WTC11 (cell line): ENCODE measurements at regions not wholly inside any gene's neighbourhood (a gene's known extent, or its start where the extent isn't known, plus 50 kb on each side); places are given as distances from the start of the nearest gene placed in this dataset.

Source experiments
- ATAC-seq: fragments of 200-7000 bp; cut with Tn5 transposase; 2 replicates; pipeline ENCODE4 v1.10.0; 2021; ENCODE audit warnings: mild to moderate bottlenecking, moderate library complexity
- CTCF ChIA-PET: fragments of 300-600 bp; sonication (Branson Sonifier 250); formaldehyde crosslinking; loops from one replicate; lab custom pipeline; 2021; ENCODE audit warnings: antibody characterized with exemption; lab: Charles Lee
- POLR2A ChIA-PET: fragments of 350-600 bp; sonication (Branson Sonifier 250); formaldehyde crosslinking; loops from one replicate; lab custom pipeline; 2021; ENCODE audit warnings: antibody characterized with exemption; lab: Charles Lee
- DNase-seq: peaks from one replicate; pipeline ENCODE4 v3.0.0; 2021; ENCODE audit warnings: low spot score
- H3K27ac Mint-ChIP-seq: 2 replicates; pipeline ENCODE4 v1.8.0; 2021; ENCODE audit warnings: mixed read lengths
- H3K27me3 Mint-ChIP-seq: 2 replicates; pipeline ENCODE4 v1.8.0; 2021; ENCODE audit warnings: low read depth, mild to moderate bottlenecking, moderate library complexity, mixed read lengths
- H3K36me3 Mint-ChIP-seq: 2 replicates; pipeline ENCODE4 v1.8.0; 2021; ENCODE audit warnings: mixed read lengths
- H3K4me1 Mint-ChIP-seq: 2 replicates; pipeline ENCODE4 v1.8.0; 2022; ENCODE audit warnings: mixed read lengths
- H3K4me3 Mint-ChIP-seq: 2 replicates; pipeline ENCODE4 v1.8.0; 2021; ENCODE audit warnings: mild to moderate bottlenecking, moderate library complexity, mixed read lengths
- H3K9me3 Mint-ChIP-seq: 2 replicates; pipeline ENCODE4 v1.8.0; 2021; ENCODE audit warnings: mixed read lengths
- ATF1 ChIP-seq: sonication (generic); formaldehyde crosslinking; IDR thresholded peaks from 2 replicates; pipeline ENCODE4 v1.8.1; 2023; ENCODE audit warnings: mild to moderate bottlenecking, moderate library complexity, missing genetic modification reagents
- CBFB ChIP-seq: sonication (generic); formaldehyde crosslinking; IDR thresholded peaks from 2 replicates; pipeline ENCODE4 v1.8.1; 2022; ENCODE audit warnings: mild to moderate bottlenecking, low read depth, missing genetic modification reagents
- CREB1 ChIP-seq: sonication (generic); formaldehyde crosslinking; IDR thresholded peaks from 2 replicates; pipeline ENCODE4 v1.8.0; 2023; ENCODE audit warnings: mild to moderate bottlenecking, missing genetic modification reagents
- CREM ChIP-seq: sonication (generic); formaldehyde crosslinking; IDR thresholded peaks from 2 replicates; pipeline ENCODE4 v1.8.1; 2022; ENCODE audit warnings: mild to moderate bottlenecking, missing genetic modification reagents, moderate library complexity
- E2F5 ChIP-seq: sonication (generic); formaldehyde crosslinking; IDR thresholded peaks from 2 replicates; pipeline ENCODE4 v1.8.1; 2022; ENCODE audit warnings: mild to moderate bottlenecking, moderate library complexity, missing genetic modification reagents
- ETV6 ChIP-seq: sonication (generic); formaldehyde crosslinking; IDR thresholded peaks from 2 replicates; pipeline ENCODE4 v1.8.1; 2022; ENCODE audit warnings: mild to moderate bottlenecking, missing genetic modification reagents
- GRHL2 ChIP-seq: fragments of 250-450 bp; sonication (Bioruptor Pico); IDR thresholded peaks from 2 replicates; pipeline ENCODE4 v1.8.0; 2022; ENCODE audit warnings: mild to moderate bottlenecking, moderate library complexity; ENCODE audit not compliant: insufficient replicate concordance, severe bottlenecking
- IRF2 ChIP-seq: sonication (generic); formaldehyde crosslinking; IDR thresholded peaks from 2 replicates; pipeline ENCODE4 v1.8.0; 2022; ENCODE audit warnings: low read depth, missing genetic modification reagents, borderline replicate concordance
- KAT7 ChIP-seq: sonication (generic); formaldehyde crosslinking; IDR thresholded peaks from 2 replicates; pipeline ENCODE4 v1.8.1; 2023; ENCODE audit warnings: missing genetic modification reagents, mild to moderate bottlenecking, borderline replicate concordance
- NFE2L1 ChIP-seq: sonication (generic); formaldehyde crosslinking; IDR thresholded peaks from 2 replicates; pipeline ENCODE4 v1.8.1; 2023; ENCODE audit warnings: missing genetic modification reagents
- NR1H2 ChIP-seq: sonication (generic); formaldehyde crosslinking; IDR thresholded peaks from 2 replicates; pipeline ENCODE4 v1.9.0; 2021; ENCODE audit warnings: mild to moderate bottlenecking, moderate library complexity, missing genetic modification reagents
- OVOL2 ChIP-seq: fragments of 250-450 bp; sonication (Bioruptor Pico); IDR thresholded peaks from 2 replicates; pipeline ENCODE4 v1.9.0; 2021; ENCODE audit warnings: mild to moderate bottlenecking, borderline replicate concordance
- RELA ChIP-seq: sonication (generic); formaldehyde crosslinking; IDR thresholded peaks from 2 replicates; pipeline ENCODE4 v1.8.1; 2022; ENCODE audit warnings: missing genetic modification reagents, mild to moderate bottlenecking, borderline replicate concordance
- RORB ChIP-seq: fragments of 250-450 bp; sonication (Bioruptor Pico); IDR thresholded peaks from 2 replicates; pipeline ENCODE4 v1.9.0; 2021; ENCODE audit warnings: mild to moderate bottlenecking
- TCF7 ChIP-seq: sonication (generic); formaldehyde crosslinking; IDR thresholded peaks from 2 replicates; pipeline ENCODE4 v1.8.0; 2022; ENCODE audit warnings: mild to moderate bottlenecking, low read depth, missing genetic modification reagents, moderate library complexity
- TEAD4 ChIP-seq: sonication (generic); formaldehyde crosslinking; IDR thresholded peaks from 2 replicates; pipeline ENCODE4 v1.8.0; 2022; ENCODE audit warnings: mild to moderate bottlenecking, missing genetic modification reagents
- ZNF121 ChIP-seq: sonication (generic); formaldehyde crosslinking; IDR thresholded peaks from 2 replicates; pipeline ENCODE4 v1.8.0; 2023; ENCODE audit warnings: missing genetic modification reagents
- ZNF219 ChIP-seq: sonication (generic); formaldehyde crosslinking; IDR thresholded peaks from 2 replicates; pipeline ENCODE4 v1.8.0; 2023; ENCODE audit warnings: missing genetic modification reagents, mild to moderate bottlenecking, borderline replicate concordance
- ZNF232 ChIP-seq: sonication (generic); formaldehyde crosslinking; IDR thresholded peaks from 2 replicates; pipeline ENCODE4 v1.8.0; 2022; ENCODE audit warnings: mild to moderate bottlenecking, missing genetic modification reagents
- ZNF423 ChIP-seq: fragments of 250-450 bp; sonication (Bioruptor Pico); IDR thresholded peaks from 2 replicates; pipeline ENCODE4 v2.1.2; 2022; ENCODE audit warnings: mild to moderate bottlenecking, moderate library complexity
- ZNF671 ChIP-seq: fragments of 250-450 bp; sonication (Bioruptor Pico); IDR thresholded peaks from 2 replicates; pipeline ENCODE4 v1.8.0; 2021; ENCODE audit warnings: mild to moderate bottlenecking
- TF ChIP-seq, protein P1 (sequence below): sonication (generic); formaldehyde crosslinking; IDR thresholded peaks from 2 replicates; pipeline ENCODE4 v1.8.1; 2023; ENCODE audit warnings: mild to moderate bottlenecking, missing genetic modification reagents, borderline replicate concordance
- TF ChIP-seq, protein P2 (sequence below): sonication (generic); formaldehyde crosslinking; IDR thresholded peaks from 2 replicates; pipeline ENCODE4 v1.8.0; 2022; ENCODE audit warnings: mild to moderate bottlenecking, missing genetic modification reagents
- TF ChIP-seq, protein P3 (sequence below): sonication (generic); formaldehyde crosslinking; IDR thresholded peaks from 2 replicates; pipeline ENCODE4 v1.8.0; 2022; ENCODE audit warnings: mild to moderate bottlenecking, missing genetic modification reagents
- TF ChIP-seq, protein P4 (sequence below): sonication (generic); formaldehyde crosslinking; IDR thresholded peaks from 2 replicates; pipeline ENCODE4 v1.8.1; 2023; ENCODE audit warnings: mild to moderate bottlenecking, missing genetic modification reagents
- TF ChIP-seq, protein P5 (sequence below): sonication (generic); formaldehyde crosslinking; IDR thresholded peaks from 2 replicates; pipeline ENCODE4 v1.8.1; 2023; ENCODE audit warnings: mild to moderate bottlenecking, missing genetic modification reagents, moderate library complexity

DNA sequence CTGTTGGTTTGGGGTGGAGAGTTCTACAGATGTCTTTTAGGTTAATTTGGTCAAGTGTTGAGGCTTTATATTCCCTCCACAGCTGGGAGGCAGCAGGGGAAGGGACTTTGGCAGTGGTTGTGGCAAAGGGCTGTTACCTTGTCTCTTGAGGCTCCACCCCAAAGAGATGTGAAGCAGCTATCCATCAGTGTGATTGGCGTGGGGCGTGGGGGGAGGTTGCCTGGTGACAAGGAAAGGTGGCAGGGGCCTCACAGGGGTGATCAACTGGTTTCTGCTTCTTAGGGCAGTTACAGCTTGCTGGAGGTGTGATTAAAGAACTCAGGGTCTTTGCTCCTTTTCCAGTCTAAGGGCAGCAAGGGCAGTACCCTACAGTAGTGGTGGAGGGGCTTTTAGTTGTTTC, 59.3 kb downstream of the FANCF start (continued):
- TF ChIP-seq, protein P1, sequence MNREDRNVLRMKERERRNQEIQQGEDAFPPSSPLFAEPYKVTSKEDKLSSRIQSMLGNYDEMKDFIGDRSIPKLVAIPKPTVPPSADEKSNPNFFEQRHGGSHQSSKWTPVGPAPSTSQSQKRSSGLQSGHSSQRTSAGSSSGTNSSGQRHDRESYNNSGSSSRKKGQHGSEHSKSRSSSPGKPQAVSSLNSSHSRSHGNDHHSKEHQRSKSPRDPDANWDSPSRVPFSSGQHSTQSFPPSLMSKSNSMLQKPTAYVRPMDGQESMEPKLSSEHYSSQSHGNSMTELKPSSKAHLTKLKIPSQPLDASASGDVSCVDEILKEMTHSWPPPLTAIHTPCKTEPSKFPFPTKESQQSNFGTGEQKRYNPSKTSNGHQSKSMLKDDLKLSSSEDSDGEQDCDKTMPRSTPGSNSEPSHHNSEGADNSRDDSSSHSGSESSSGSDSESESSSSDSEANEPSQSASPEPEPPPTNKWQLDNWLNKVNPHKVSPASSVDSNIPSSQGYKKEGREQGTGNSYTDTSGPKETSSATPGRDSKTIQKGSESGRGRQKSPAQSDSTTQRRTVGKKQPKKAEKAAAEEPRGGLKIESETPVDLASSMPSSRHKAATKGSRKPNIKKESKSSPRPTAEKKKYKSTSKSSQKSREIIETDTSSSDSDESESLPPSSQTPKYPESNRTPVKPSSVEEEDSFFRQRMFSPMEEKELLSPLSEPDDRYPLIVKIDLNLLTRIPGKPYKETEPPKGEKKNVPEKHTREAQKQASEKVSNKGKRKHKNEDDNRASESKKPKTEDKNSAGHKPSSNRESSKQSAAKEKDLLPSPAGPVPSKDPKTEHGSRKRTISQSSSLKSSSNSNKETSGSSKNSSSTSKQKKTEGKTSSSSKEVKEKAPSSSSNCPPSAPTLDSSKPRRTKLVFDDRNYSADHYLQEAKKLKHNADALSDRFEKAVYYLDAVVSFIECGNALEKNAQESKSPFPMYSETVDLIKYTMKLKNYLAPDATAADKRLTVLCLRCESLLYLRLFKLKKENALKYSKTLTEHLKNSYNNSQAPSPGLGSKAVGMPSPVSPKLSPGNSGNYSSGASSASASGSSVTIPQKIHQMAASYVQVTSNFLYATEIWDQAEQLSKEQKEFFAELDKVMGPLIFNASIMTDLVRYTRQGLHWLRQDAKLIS = no peak
- TF ChIP-seq NR1H2 (CRISPR knock-in tag) (no peak), ZNF121 (no peak), GRHL2 (no peak), RELA (no peak), OVOL2 (CRISPR knock-in tag) (no peak), ZNF219 (CRISPR knock-in tag) (no peak), NFE2L1 (CRISPR knock-in tag) (no peak), ZNF423 (CRISPR knock-in tag) (no peak)
- TF ChIP-seq, protein P2, sequence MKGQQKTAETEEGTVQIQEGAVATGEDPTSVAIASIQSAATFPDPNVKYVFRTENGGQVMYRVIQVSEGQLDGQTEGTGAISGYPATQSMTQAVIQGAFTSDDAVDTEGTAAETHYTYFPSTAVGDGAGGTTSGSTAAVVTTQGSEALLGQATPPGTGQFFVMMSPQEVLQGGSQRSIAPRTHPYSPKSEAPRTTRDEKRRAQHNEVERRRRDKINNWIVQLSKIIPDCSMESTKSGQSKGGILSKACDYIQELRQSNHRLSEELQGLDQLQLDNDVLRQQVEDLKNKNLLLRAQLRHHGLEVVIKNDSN (CRISPR knock-in tag) = no peak
- TF ChIP-seq, all 79 proteins: peak for 0

DNA sequence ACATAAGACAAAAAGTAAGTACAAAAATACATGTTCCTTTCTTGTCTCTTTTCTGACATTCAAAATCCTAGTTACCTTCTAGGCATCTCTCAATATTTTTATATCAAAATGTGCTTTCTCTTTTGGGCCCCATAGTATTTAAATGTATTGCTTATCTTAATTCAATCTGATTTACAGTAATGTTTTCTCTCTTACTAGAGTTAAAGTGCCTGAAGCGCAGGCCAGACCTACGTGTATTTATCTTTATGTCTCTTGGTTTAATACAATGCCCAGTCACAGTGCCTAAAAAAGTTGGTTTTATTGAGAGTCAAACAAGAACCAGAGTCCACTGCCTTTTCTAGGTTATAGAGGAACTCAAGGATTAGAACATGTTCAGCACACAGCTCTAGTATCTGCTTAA, 64.3 kb downstream of the FANCF start:
- ChIA-PET POLR2A (no interaction called here), CTCF (interaction anchor here (0.7 kb wide), 1 partner anchor 9 kb away, joined by 3 read pairs; no protein-coding TSS in a partner anchor)
- peaks cover 16% of the 10 kb centered on the region; the same call in 1 of the 2 replicates for H3K9me3 Mint-ChIP-seq
- H3K27me3 Mint-ChIP-seq = no peaks in the 10 kb centered on the region
- ATAC-seq = no peak
- DNase-seq = no peak
- H3K4me1 Mint-ChIP-seq = peaks cover 5% of the 10 kb centered on the region
- H3K27ac Mint-ChIP-seq = no peak overlapping the region
- no peak overlapping the region for H3K4me3 Mint-ChIP-seq
- TF ChIP-seq ZNF232 (CRISPR knock-in tag) (no peak), RORB (CRISPR knock-in tag) (no peak), CREB1 (CRISPR knock-in tag) (no peak), KAT7 (CRISPR knock-in tag) (no peak), CREM (CRISPR knock-in tag) (no peak), ETV6 (CRISPR knock-in tag) (no peak), TEAD4 (CRISPR knock-in tag) (no peak), OVOL2 (CRISPR knock-in tag) (no peak), E2F5 (CRISPR knock-in tag) (no peak), IRF2 (CRISPR knock-in tag) (no peak), ATF1 (CRISPR knock-in tag) (no peak), ZNF671 (CRISPR knock-in tag) (no peak), CBFB (CRISPR knock-in tag) (no peak), NFE2L1 (CRISPR knock-in tag) (no peak), TCF7 (no peak), ZNF219 (CRISPR knock-in tag) (no peak)
- TF ChIP-seq, protein P3, sequence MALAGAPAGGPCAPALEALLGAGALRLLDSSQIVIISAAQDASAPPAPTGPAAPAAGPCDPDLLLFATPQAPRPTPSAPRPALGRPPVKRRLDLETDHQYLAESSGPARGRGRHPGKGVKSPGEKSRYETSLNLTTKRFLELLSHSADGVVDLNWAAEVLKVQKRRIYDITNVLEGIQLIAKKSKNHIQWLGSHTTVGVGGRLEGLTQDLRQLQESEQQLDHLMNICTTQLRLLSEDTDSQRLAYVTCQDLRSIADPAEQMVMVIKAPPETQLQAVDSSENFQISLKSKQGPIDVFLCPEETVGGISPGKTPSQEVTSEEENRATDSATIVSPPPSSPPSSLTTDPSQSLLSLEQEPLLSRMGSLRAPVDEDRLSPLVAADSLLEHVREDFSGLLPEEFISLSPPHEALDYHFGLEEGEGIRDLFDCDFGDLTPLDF (CRISPR knock-in tag) = no peak
- TF ChIP-seq, protein P4, sequence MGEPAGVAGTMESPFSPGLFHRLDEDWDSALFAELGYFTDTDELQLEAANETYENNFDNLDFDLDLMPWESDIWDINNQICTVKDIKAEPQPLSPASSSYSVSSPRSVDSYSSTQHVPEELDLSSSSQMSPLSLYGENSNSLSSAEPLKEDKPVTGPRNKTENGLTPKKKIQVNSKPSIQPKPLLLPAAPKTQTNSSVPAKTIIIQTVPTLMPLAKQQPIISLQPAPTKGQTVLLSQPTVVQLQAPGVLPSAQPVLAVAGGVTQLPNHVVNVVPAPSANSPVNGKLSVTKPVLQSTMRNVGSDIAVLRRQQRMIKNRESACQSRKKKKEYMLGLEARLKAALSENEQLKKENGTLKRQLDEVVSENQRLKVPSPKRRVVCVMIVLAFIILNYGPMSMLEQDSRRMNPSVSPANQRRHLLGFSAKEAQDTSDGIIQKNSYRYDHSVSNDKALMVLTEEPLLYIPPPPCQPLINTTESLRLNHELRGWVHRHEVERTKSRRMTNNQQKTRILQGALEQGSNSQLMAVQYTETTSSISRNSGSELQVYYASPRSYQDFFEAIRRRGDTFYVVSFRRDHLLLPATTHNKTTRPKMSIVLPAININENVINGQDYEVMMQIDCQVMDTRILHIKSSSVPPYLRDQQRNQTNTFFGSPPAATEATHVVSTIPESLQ (CRISPR knock-in tag) = no peak
- TF ChIP-seq, protein P5, sequence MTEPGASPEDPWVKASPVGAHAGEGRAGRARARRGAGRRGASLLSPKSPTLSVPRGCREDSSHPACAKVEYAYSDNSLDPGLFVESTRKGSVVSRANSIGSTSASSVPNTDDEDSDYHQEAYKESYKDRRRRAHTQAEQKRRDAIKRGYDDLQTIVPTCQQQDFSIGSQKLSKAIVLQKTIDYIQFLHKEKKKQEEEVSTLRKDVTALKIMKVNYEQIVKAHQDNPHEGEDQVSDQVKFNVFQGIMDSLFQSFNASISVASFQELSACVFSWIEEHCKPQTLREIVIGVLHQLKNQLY = no peak
- H3K36me3 Mint-ChIP-seq = no peaks in the 10 kb centered on the region
